KMS-11 (cell line): ENCODE measurements at regions not wholly inside any gene's neighbourhood (a gene's known extent, or its start where the extent isn't known, plus 50 kb on each side); places are given as distances from the start of the nearest gene placed in this dataset.

Experiments used
- H2AFZ ChIP-seq: fragments of 200-600 bp; sonication (generic); 2 replicates; pipeline ENCODE4 v1.6.1; 2016; ENCODE audit warnings: antibody characterized with exemption, mixed run types, low read depth
- H3K27ac ChIP-seq: fragments of 200-600 bp; sonication (generic); 2 replicates; pipeline ENCODE4 v1.6.1; 2016; ENCODE audit warnings: mild to moderate bottlenecking, mixed run types
- H3K27me3 ChIP-seq: fragments of 200-600 bp; sonication (generic); 2 replicates; pipeline ENCODE4 v1.6.1; 2017; ENCODE audit warnings: mild to moderate bottlenecking, low read depth, mixed run types, moderate library complexity; ENCODE audit not compliant: insufficient read depth
- H3K36me3 ChIP-seq: fragments of 200-600 bp; sonication (generic); 2 replicates; pipeline ENCODE4 v1.6.1; 2017; ENCODE audit warnings: mild to moderate bottlenecking, mixed run types; ENCODE audit not compliant: insufficient read depth
- H3K4me1 ChIP-seq: fragments of 200-600 bp; sonication (generic); 2 replicates; pipeline ENCODE4 v1.6.1; 2016; ENCODE audit warnings: mild to moderate bottlenecking, low read depth, mixed run types; ENCODE audit not compliant: poor library complexity, severe bottlenecking
- H3K4me2 ChIP-seq: fragments of 200-600 bp; sonication (generic); 2 replicates; pipeline ENCODE4 v1.7.0; 2016; ENCODE audit warnings: mild to moderate bottlenecking, mixed run types
- H3K4me3 ChIP-seq: fragments of 200-600 bp; sonication (generic); IDR thresholded peaks from 2 replicates; pipeline ENCODE4 v1.6.1; 2017; ENCODE audit warnings: low read depth, low read length, mixed read lengths; ENCODE audit not compliant: insufficient read depth
- H3K79me2 ChIP-seq: fragments of 200-600 bp; sonication (generic); 2 replicates; pipeline ENCODE4 v1.6.1; 2016; ENCODE audit warnings: low read depth, mixed run types; ENCODE audit not compliant: insufficient read depth
- H3K9ac ChIP-seq: fragments of 200-600 bp; sonication (generic); 2 replicates; pipeline ENCODE4 v1.6.1; 2016; ENCODE audit warnings: mild to moderate bottlenecking, mixed run types
- H4K20me1 ChIP-seq: fragments of 200-600 bp; sonication (generic); 2 replicates; pipeline ENCODE4 v1.6.1; 2016; ENCODE audit warnings: mild to moderate bottlenecking, mixed run types; ENCODE audit not compliant: insufficient read depth
- TF ChIP-seq, protein P1 (sequence below): fragments of 200-600 bp; sonication (generic); conservative IDR thresholded peaks from 2 replicates; pipeline ENCODE4 v1.6.1; 2017; ENCODE audit warnings: low read depth, mild to moderate bottlenecking, antibody characterized with exemption, low read length, moderate library complexity, mixed read lengths

DNA sequence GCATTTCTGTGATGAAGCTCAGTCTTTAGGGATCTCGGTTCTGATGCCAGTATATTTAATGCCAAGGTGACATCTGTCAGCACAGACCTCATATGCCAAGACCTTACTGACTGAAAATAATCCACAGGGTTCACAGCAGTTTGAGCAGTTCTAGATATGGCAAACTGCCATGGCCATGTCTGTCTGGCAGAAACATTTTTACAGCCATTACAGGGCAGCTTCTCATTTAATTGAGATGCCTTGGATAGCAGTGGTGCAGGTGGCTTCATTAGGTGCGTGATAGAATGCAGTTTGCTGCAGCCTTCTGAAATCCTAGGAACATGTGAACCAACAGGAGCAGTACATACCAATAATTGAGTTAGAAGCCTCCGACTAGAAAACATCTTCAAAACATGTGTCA, 510.6 kb downstream of the XIRP2 start:
- H2AFZ ChIP-seq, result no peak overlapping the region
- H3K27me3 ChIP-seq, result no peaks in the 10 kb centered on the region
- H3K79me2 ChIP-seq, result no peaks in the 10 kb centered on the region
- no peaks in the 10 kb centered on the region for H3K36me3 ChIP-seq
- H3K4me2 ChIP-seq, result no peak overlapping the region
- H3K27ac ChIP-seq, result no peak overlapping the region
- TF ChIP-seq, protein P1, sequence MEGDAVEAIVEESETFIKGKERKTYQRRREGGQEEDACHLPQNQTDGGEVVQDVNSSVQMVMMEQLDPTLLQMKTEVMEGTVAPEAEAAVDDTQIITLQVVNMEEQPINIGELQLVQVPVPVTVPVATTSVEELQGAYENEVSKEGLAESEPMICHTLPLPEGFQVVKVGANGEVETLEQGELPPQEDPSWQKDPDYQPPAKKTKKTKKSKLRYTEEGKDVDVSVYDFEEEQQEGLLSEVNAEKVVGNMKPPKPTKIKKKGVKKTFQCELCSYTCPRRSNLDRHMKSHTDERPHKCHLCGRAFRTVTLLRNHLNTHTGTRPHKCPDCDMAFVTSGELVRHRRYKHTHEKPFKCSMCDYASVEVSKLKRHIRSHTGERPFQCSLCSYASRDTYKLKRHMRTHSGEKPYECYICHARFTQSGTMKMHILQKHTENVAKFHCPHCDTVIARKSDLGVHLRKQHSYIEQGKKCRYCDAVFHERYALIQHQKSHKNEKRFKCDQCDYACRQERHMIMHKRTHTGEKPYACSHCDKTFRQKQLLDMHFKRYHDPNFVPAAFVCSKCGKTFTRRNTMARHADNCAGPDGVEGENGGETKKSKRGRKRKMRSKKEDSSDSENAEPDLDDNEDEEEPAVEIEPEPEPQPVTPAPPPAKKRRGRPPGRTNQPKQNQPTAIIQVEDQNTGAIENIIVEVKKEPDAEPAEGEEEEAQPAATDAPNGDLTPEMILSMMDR, result no peak
- no peaks in the 10 kb centered on the region for H3K4me1 ChIP-seq
- no peak overlapping the region for H3K4me3 ChIP-seq
- no peak overlapping the region for H3K9ac ChIP-seq
- no peaks in the 10 kb centered on the region for H4K20me1 ChIP-seq

DNA sequence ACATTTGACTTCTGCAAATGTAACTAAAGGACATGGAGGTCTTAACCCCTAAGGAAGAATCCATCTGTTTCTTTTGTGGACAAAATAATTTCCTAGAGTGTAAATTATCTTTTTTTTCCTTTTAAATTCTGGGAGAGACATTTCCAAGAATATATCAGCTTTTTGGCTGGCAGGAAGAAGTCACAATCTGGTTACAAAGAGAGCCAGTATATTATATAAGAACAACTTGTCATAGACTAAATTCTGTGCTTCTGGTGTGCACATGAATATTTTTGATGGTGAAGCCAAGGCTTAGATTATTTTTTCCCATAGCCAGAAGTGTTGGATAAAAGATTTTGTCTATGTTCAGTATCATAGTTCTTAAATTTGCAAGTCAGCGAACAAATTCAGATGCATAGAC, 500.6 kb downstream of the XIRP2 start:
- TF ChIP-seq, protein P1, result no peak
- no peaks in the 10 kb centered on the region for H3K36me3 ChIP-seq
- no peak overlapping the region for H3K4me3 ChIP-seq
- no peaks in the 10 kb centered on the region for H3K4me1 ChIP-seq
- no peaks in the 10 kb centered on the region for H4K20me1 ChIP-seq
- H3K4me2 ChIP-seq, result no peak overlapping the region
- H2AFZ ChIP-seq, result no peak overlapping the region
- H3K79me2 ChIP-seq, result no peaks in the 10 kb centered on the region
- H3K9ac ChIP-seq, result no peak overlapping the region
- H3K27ac ChIP-seq, result no peak overlapping the region
- H3K27me3 ChIP-seq, result no peaks in the 10 kb centered on the region

DNA sequence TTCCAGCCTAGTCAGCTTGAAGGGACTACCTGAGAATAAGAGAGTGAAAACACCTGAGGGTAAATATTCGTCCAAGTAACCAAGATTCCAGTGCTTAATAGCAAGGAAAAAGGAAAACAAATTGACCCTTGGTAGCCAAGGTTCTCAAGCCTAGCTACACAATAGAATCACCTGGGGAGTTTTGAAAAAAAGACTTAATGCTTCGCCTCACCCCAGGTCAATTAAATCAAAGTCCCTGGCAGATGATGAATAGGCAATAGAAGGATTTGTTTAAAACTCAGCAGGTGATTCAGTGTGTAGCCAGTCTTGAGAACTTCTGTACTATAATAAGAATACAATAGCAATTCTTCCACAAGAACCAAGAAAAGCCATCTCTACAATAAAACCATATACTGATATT, 500.2 kb downstream of the XIRP2 start:
- Histone ChIP-seq H3K27ac (no peak overlapping the region), H3K36me3 (no peaks in the 10 kb centered on the region), H3K9ac (no peak overlapping the region), H3K4me1 (no peaks in the 10 kb centered on the region), H4K20me1 (no peaks in the 10 kb centered on the region), H2AFZ (no peak overlapping the region), H3K4me3 (no peak overlapping the region), H3K79me2 (no peaks in the 10 kb centered on the region), H3K27me3 (no peaks in the 10 kb centered on the region), H3K4me2 (no peak overlapping the region)
- TF ChIP-seq, protein P1, result no peak

DNA sequence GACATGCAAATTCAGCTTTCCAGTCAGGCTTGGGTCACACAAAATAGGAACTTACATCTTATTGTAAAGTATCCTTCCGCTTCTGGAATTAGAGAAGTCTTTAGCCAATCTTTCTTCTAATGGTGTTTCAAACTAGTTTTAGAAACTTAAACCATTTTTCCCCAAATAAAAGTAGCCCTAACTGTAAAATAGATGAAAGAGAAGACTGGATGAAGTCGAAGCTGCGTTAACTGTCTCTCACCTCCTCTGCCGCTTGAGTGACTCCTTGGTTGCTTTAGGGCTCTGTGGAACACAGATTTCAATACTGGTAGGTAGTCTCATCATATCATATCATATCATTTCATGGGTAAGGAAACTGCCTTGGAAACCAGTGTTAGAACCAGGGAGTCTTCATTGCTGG, 498.4 kb downstream of the XIRP2 start:
- Histone ChIP-seq H3K36me3 (no peaks in the 10 kb centered on the region), H3K27me3 (no peaks in the 10 kb centered on the region), H3K79me2 (no peaks in the 10 kb centered on the region), H3K27ac (no peak overlapping the region), H3K9ac (no peak overlapping the region), H3K4me2 (no peak overlapping the region), H3K4me3 (no peak overlapping the region), H3K4me1 (no peaks in the 10 kb centered on the region), H4K20me1 (no peaks in the 10 kb centered on the region), H2AFZ (no peak overlapping the region)
- TF ChIP-seq, protein P1, result no peak
